ENCODE measurements at regions not wholly inside any gene's neighbourhood (a gene's known extent, or its start where the extent isn't known, plus 50 kb on each side); places are given as distances from the start of the nearest gene placed in this dataset.
"Not testable (repeated sequence)": the region's sequence is repeated elsewhere in the genome, so short reads cannot be mapped to it uniquely, and the experiment has no call there.

GRCh38 chr12:5328669-5329517 is 103.0 kb upstream of the NTF3 start:
- no peak for DNase-seq

GRCh38 chr12:5332551-5332950 is 99.4 kb upstream of the NTF3 start:
- DNase-seq: no peak

DNA sequence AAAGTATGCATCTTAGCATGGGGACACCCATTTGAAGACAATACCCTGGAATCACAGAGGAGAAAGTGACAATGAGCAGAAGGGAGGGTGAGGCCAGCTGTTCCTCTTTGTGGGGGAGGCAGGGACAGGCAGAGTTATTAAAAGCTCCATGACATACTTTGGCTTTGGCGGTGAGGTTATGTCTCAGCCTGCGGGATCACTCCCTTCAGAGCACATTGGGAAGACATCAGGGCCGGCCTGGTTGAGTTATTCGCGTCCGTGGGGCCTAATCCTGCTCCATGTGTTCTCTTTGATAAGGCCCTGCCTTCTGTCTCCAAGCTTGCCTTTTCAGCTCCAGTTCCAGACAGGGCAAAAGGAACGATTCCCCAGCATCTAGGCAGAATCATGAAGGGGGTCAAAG is 98.8 kb upstream of the NTF3 start:
- no peak for DNase-seq

DNA sequence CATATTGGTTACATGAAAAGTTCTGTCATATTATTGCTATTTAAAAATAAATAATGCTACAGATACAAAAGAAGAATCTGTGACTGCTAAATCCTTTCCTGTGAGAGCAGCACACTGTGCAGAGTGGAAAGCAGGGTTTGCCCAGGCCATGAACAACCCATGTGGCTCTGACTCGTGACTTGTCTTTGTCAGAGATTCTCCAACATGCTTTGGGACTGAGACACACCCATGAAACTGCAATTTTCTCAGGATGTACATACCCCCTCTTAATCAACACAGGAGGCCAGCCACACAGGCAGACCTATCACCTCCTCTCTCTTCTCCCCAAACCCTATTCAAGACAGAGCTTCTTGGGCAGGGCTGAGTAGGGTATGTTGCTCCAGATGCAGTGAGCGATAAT is 96.8 kb upstream of the NTF3 start:
- no peak for DNase-seq

GRCh38 chr12:5341086-5341485 is 90.8 kb upstream of the NTF3 start:
- DNase-seq: not testable (repeated sequence)

GRCh38 chr12:5343711-5344110 is 88.2 kb upstream of the NTF3 start:
- DNase-seq: no peak

- no peak for DNase-seq
These were observed 87.8 kb upstream of the NTF3 start for GRCh38 chr12:5344131-5344530.

- no peak for DNase-seq
These were observed 86.4 kb upstream of the NTF3 start for GRCh38 chr12:5345534-5345933.

- no peak for DNase-seq
These were observed 83.9 kb upstream of the NTF3 start for GRCh38 chr12:5348057-5348456.

DNA sequence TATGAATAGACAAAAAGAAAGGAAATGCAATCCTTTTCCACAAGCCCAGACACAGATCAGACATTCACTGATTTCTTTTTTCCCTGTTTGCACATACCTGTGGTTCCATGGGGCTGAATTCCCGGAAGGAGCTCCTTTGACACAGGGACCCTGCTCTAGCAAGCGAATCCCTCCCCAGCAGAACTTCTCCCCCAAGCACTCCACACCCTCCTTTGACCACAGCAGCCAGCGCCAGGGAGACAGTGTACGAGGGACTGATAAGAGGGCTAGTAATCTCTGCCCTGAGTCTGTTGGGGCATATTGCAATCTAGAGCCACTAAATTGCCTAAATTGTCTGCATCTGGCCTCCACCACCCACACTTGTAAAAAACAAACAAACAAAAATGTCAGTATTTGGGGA is 83.4 kb upstream of the NTF3 start:
- no peak for DNase-seq

- DNase-seq: no peak
These were observed 67.7 kb upstream of the NTF3 start for GRCh38 chr12:5364036-5364770.

DNA sequence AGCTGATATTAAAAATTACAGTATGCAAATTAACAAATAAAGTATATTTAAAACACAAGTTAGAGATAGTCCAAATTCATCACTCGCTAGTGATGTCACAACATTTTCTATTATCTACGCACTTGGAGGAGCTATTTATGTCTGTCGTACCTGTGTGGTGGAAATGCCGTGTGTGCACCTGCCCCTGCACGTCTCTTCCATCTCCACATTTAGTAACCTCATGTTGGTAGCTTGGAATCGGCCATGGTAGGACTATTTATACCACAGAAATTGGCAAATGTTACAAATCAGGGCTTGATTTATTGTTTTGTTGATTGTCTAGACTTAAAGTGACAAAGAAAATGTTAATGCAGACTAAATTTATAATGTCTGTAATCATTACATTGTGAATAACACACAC is 62.6 kb upstream of the NTF3 start:
- DNase-seq: no peak

GRCh38 chr12:5371631-5372030 is 60.3 kb upstream of the NTF3 start:
- DNase-seq: no peak

- DNase-seq: no peak
These were observed 57.2 kb upstream of the NTF3 start for GRCh38 chr12:5374713-5375112.

DNA sequence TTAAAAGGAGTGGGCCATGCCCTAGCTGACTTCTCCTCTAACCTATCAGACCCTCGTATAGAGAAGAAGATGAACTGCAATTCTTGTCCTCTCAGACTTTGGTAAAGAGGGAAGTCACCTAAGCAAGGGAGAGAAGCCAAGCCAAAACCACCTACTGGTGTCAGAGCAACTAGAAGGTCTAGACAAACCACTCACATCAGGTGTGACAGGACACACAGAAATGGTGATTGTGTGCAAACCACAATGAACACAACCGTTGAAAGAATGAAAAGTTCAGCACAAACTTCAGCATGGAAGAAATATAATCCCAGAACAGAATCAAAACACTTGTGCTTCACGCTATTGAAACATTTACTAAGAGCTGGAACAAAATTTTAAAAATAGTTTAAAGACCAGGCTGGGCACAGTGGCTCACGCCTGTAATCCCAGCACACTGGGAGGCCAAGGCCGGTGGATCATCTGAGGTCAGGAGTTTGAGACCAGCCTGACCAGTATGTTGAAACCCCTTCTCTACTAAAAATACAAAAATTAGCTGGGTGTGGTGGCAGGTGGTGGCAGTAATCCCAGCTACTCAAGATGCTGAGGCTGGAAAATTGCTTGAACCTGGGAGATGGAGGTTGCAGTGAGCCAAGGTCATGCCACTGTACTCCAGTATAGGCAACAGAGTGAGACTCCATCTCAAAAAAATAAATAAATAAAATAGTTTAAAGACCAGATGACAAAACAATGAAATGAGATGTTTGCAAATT is 56.2 kb upstream of the NTF3 start:
- DNase-seq: no peak

GRCh38 chr12:5376591-5377207 is 55.2 kb upstream of the NTF3 start:
- DNase-seq: no peak

DNA sequence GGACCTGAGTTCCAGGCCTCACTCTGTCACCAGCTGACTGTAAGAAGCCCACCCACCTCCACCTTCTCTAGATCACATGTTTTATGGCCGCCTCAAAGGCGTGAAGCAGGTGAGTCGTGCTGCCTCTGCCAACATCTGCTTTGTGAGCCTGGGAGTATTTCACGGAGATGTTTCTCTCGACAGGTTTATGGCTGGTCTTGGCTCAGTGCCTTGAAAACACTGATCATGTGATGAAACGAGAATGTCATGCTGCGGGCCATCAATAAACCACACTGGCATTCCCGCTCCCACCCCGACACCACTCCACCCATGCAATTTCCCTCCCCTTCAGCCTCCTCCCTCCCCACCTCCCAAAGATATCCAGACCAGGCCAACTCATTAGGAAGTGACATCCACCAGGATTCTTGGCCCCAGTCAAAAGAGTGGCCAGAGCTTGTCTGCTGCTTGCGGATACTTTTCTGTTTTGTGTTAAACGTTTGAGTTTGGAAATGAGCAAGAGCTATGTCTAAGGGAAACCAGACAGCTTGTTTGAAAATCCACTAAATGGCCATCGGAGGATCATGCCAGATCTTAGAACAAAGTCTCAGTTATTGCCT is 53.8 kb upstream of the NTF3 start:
- no peak for DNase-seq

DNA sequence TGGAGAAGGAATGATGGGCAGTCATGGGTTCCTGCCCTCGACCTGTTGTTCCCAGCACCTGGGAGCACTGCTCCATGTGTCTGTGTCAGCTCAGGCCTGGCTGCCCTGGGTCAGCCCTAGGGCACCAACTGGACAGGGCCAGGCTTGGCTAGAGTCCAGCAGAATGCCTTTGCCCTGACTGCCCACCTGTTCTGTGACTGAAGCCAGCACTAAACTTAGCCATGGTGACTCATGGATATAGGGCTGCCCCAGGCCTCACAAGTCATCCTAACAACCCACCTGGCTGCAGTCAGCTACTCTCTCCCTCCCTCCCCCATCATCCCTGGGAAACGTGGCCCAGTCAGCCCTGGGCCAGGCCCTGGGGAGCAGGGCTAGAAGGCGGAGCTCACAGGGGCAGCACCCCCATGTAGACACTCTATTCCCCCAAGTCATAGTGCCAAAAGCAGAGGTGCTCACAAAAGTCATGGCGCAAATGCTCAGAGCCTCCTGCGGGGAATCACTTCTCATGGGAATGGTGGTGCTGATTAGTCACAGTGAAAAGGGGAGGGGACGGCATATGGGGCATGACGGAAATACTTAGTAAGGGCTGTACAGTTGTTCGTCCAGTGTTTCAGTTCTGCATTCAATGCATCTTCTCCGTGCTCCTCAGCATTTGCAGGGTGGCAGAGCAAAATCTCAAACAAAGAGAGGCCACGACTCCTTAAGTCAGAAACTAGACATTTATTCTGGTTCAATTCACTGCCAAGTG is 52.0 kb upstream of the NTF3 start:
- DNase-seq: no peak
